Lower leg skin (tissue), 3 donors: ENCODE measurements at regions not wholly inside any gene's neighbourhood (a gene's known extent, or its start where the extent isn't known, plus 50 kb on each side); places are given as distances from the start of the nearest gene placed in this dataset.
"Not testable (repeated sequence)": the region's sequence is repeated elsewhere in the genome, so short reads cannot be mapped to it uniquely, and the experiment has no call there.

Experiments
- CTCF ChIP-seq, 3 donors: fragments of 450-650 bp; IDR thresholded peaks; one replicate each; pipeline ENCODE4 v1.5.1; 2016; ENCODE audit warnings: antibody characterized with exemption in 3 of 3, mild to moderate bottlenecking in 3 of 3, moderate library complexity in 2 of 3
- POLR2A ChIP-seq, 2 donors: fragments of 450-650 bp; IDR thresholded peaks; one replicate each; pipeline ENCODE4 v1.6.1; 2016 to 2017; ENCODE audit warnings: antibody characterized with exemption in 2 of 2, mild to moderate bottlenecking in 1 of 2, moderate library complexity in 1 of 2

DNA sequence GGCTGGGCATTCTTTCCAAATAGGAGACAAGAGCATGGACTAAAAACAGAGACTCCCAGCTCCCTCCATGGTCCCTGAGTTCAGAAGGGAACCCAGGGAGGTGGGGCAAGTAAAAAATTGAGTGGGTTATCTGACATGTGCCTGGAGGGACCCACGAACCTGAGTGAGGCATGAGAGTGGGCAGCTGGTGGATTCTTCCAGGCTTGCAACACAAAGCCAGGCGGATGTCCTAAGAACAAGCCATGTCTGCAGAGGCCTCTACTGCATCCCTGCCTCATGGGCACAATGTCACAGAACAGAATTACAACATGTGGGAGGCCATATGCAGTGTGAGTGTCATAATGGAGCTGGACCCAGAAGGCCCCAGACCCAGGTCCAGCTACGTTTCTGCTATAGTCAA is 3949.4 kb upstream of the OR11H1 start:
- not testable (repeated sequence) for TF ChIP-seq CTCF, POLR2A (IDR thresholded peaks at IDR 0.05)
